GM19438 (cell line): ENCODE measurements at regions not wholly inside any gene's neighbourhood (a gene's known extent, or its start where the extent isn't known, plus 50 kb on each side); places are given as distances from the start of the nearest gene placed in this dataset.

Source experiments
- ATAC-seq: cut with Tn5 transposase; IDR thresholded peaks from one replicate; pipeline ENCODE4 v1.9.1; 2021; ENCODE audit warnings: low read depth; ENCODE audit not compliant: unreplicated experiment

- no peak for ATAC-seq
These were observed 69.3 kb upstream of the SMNDC1 start for GRCh38 chr10:110373857-110374654.

- ATAC-seq: no peak
These were observed 70.4 kb upstream of the SMNDC1 start for GRCh38 chr10:110375121-110375520.

- ATAC-seq: no peak
These were observed 71.5 kb upstream of the SMNDC1 start for GRCh38 chr10:110376021-110376766.

GRCh38 chr10:110376767-110377160 lies 72.0 kb upstream of the SMNDC1 start:
- no peak for ATAC-seq

- no peak for ATAC-seq
These were observed 73.3 kb upstream of the SMNDC1 start for GRCh38 chr10:110378006-110378405.

GRCh38 chr10:110378533-110379108 lies 73.9 kb upstream of the SMNDC1 start:
- ATAC-seq: no peak

GRCh38 chr10:110379831-110380230 lies 75.1 kb upstream of the SMNDC1 start:
- no peak for ATAC-seq

GRCh38 chr10:110380293-110380692 lies 75.6 kb upstream of the SMNDC1 start:
- no peak for ATAC-seq

- ATAC-seq: no peak
These were observed 78.0 kb upstream of the SMNDC1 start for GRCh38 chr10:110382695-110383094.

- no peak for ATAC-seq
These were observed 82.9 kb upstream of the SMNDC1 start for GRCh38 chr10:110387617-110387982.

GRCh38 chr10:110387983-110388686 lies 83.4 kb upstream of the SMNDC1 start:
- ATAC-seq: peak; percentile 80

GRCh38 chr10:110388687-110389052 lies 84.0 kb upstream of the SMNDC1 start:
- no peak for ATAC-seq

GRCh38 chr10:110389255-110389654 lies 84.5 kb upstream of the SMNDC1 start:
- no peak for ATAC-seq

GRCh38 chr10:110391541-110391940 lies 86.8 kb upstream of the SMNDC1 start:
- no peak for ATAC-seq

- ATAC-seq: no peak
These were observed 87.4 kb upstream of the SMNDC1 start for GRCh38 chr10:110392121-110392520.

GRCh38 chr10:110392868-110393740 lies 88.4 kb upstream of the SMNDC1 start:
- ATAC-seq: no peak

GRCh38 chr10:110393866-110394265 lies 89.1 kb upstream of the SMNDC1 start:
- no peak for ATAC-seq

- no peak for ATAC-seq
These were observed 89.6 kb upstream of the SMNDC1 start for GRCh38 chr10:110394296-110394695.

- no peak for ATAC-seq
These were observed 90.2 kb upstream of the SMNDC1 start for GRCh38 chr10:110394898-110395297.
